GM21423 (cell line): ENCODE measurements at regions not wholly inside any gene's neighbourhood (a gene's known extent, or its start where the extent isn't known, plus 50 kb on each side); places are given as distances from the start of the nearest gene placed in this dataset.
"Not testable (repeated sequence)": the region's sequence is repeated elsewhere in the genome, so short reads cannot be mapped to it uniquely, and the experiment has no call there.

Source experiments
- ATAC-seq: cut with Tn5 transposase; IDR thresholded peaks from one replicate; pipeline ENCODE4 v1.9.1; 2021; ENCODE audit warnings: mild to moderate bottlenecking, moderate library complexity; ENCODE audit not compliant: unreplicated experiment

GRCh38 chr4:102397056-102397455, 51.8 kb upstream of the SLC39A8 start:
- ATAC-seq, result not testable (repeated sequence)

GRCh38 chr4:102399021-102399420, 53.7 kb upstream of the SLC39A8 start:
- no peak for ATAC-seq

- no peak for ATAC-seq
These were observed 55.6 kb upstream of the SLC39A8 start for GRCh38 chr4:102400898-102401297.

GRCh38 chr4:102402223-102402622, 56.9 kb upstream of the SLC39A8 start:
- no peak for ATAC-seq

- ATAC-seq, result no peak
These were observed 57.8 kb upstream of the SLC39A8 start for GRCh38 chr4:102403116-102403515.

GRCh38 chr4:102404431-102404969, 59.2 kb upstream of the SLC39A8 start:
- no peak for ATAC-seq

GRCh38 chr4:102405821-102406401, 60.6 kb upstream of the SLC39A8 start:
- no peak for ATAC-seq

GRCh38 chr4:102410884-102411283, 65.6 kb upstream of the SLC39A8 start:
- ATAC-seq, result not testable (repeated sequence)

GRCh38 chr4:102411408-102411807, 66.1 kb upstream of the SLC39A8 start:
- ATAC-seq, result no peak

- ATAC-seq, result no peak
These were observed 71.5 kb upstream of the SLC39A8 start for GRCh38 chr4:102416765-102417164.

GRCh38 chr4:102420563-102421398, 75.5 kb upstream of the SLC39A8 start:
- no peak for ATAC-seq

- no peak for ATAC-seq
These were observed 77.6 kb upstream of the SLC39A8 start for GRCh38 chr4:102422843-102423242.

GRCh38 chr4:102423375-102423774, 77.8 kb upstream of the NFKB1 start:
- ATAC-seq, result no peak

- no peak for ATAC-seq
These were observed 73.7 kb upstream of the NFKB1 start for GRCh38 chr4:102427371-102427998.

- ATAC-seq, result no peak
These were observed 73.0 kb upstream of the NFKB1 start for GRCh38 chr4:102428122-102428521.

GRCh38 chr4:102429553-102429952, 71.6 kb upstream of the NFKB1 start:
- ATAC-seq, result no peak

GRCh38 chr4:102430461-102430910, 70.7 kb upstream of the NFKB1 start:
- ATAC-seq, result no peak

GRCh38 chr4:102431608-102431961, 69.6 kb upstream of the NFKB1 start:
- no peak for ATAC-seq

- no peak for ATAC-seq
These were observed 64.0 kb upstream of the NFKB1 start for GRCh38 chr4:102437111-102437510.

- ATAC-seq, result no peak
These were observed 62.5 kb upstream of the NFKB1 start for GRCh38 chr4:102438396-102439235.

GRCh38 chr4:102439236-102439614, 61.9 kb upstream of the NFKB1 start:
- no peak for ATAC-seq
